Adrenal gland (tissue), 5 donors: ENCODE measurements at regions not wholly inside any gene's neighbourhood (a gene's known extent, or its start where the extent isn't known, plus 50 kb on each side); places are given as distances from the start of the nearest gene placed in this dataset.

Experiments used
- POLR2A ChIP-seq, 2 donors: fragments of 450-650 bp; IDR thresholded peaks; one replicate each; pipeline ENCODE4 v1.6.1; 2017; ENCODE audit warnings: antibody characterized with exemption in 2 of 2, mild to moderate bottlenecking in 2 of 2, moderate library complexity in 1 of 2
- TF ChIP-seq, protein P1 (sequence below), 6 experiments: fragments of 450-650 bp in 4 of 6; fragments of 200-600 bp in 2 of 6; sonication (generic) in 1 of 6; IDR thresholded peaks; 1 replicate in 5 of 6; 2 replicates in 1 of 6; pipeline versions ENCODE4 v1.5.1 to v1.8.0; 2016 to 2021; ENCODE audit warnings: antibody characterized with exemption in 6 of 6, mild to moderate bottlenecking in 2 of 6, moderate library complexity in 1 of 6
- donor health status: DM: no; HTN: no; CAD: no.

DNA sequence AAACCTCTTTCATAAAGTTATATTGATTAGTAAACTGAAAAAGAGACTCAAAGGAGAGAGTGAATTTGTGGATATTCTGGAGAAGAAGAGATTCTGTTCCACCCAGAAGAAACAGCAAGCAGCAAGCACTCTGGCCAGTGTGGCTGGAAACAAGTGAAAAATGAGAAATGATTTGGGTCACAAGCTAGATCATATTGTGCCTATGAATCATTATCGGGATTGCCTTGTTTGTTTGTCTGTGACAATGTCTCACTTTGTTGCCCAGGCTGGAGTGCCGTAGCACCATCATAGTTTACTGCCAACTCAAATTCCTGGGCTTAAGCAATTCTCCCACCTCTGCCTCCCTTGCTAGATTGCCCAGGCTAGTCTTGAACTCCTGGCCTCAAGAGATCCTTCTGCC lies 106.5 kb upstream of the LOC128125822 start:
- TF ChIP-seq, protein P1, sequence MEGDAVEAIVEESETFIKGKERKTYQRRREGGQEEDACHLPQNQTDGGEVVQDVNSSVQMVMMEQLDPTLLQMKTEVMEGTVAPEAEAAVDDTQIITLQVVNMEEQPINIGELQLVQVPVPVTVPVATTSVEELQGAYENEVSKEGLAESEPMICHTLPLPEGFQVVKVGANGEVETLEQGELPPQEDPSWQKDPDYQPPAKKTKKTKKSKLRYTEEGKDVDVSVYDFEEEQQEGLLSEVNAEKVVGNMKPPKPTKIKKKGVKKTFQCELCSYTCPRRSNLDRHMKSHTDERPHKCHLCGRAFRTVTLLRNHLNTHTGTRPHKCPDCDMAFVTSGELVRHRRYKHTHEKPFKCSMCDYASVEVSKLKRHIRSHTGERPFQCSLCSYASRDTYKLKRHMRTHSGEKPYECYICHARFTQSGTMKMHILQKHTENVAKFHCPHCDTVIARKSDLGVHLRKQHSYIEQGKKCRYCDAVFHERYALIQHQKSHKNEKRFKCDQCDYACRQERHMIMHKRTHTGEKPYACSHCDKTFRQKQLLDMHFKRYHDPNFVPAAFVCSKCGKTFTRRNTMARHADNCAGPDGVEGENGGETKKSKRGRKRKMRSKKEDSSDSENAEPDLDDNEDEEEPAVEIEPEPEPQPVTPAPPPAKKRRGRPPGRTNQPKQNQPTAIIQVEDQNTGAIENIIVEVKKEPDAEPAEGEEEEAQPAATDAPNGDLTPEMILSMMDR (IDR thresholded peaks at IDR 0.05) = no peak
- TF ChIP-seq POLR2A (IDR thresholded peaks at IDR 0.05) = no peak
